ENCODE measurements at regions not wholly inside any gene's neighbourhood (a gene's known extent, or its start where the extent isn't known, plus 50 kb on each side); places are given as distances from the start of the nearest gene placed in this dataset.

- Histone ChIP-seq H2BK120ac (replicated peaks; ENCODE audit: low read depth, low read length) (no peak overlapping the region), H2BK12ac (ENCODE audit: low read depth, low read length) (no peak overlapping the region), H4K20me1 (replicated peaks in 1 of 2; ENCODE audit: control insufficient read depth in 1 of 2, insufficient read depth in 2 of 2, low read length in 2 of 2) (no peaks in the 10 kb centered on the region), H3K79me1 (ENCODE audit: low read depth, low read length) (no peaks in the 10 kb centered on the region), H3K9me3 (ENCODE audit: insufficient read depth in 2 of 2, low read depth in 1 of 2, low read length in 1 of 2) (no peaks in the 10 kb centered on the region), H3K23ac (ENCODE audit: insufficient read length) (no peak overlapping the region), H2BK15ac (ENCODE audit: low read length) (no peak overlapping the region), H4K91ac (replicated peaks; ENCODE audit: insufficient read length, low read length) (no peak overlapping the region), H3K27ac (ENCODE audit: low read depth, low read length) (no peak overlapping the region), H3K4ac (replicated peaks; ENCODE audit: insufficient read length, low read depth, low read length) (no peak overlapping the region), H2AFZ (ENCODE audit: low read length) (no peak overlapping the region), H4K8ac (ENCODE audit: extremely low read depth, insufficient read depth, low read length) (no peak overlapping the region), H3K27me3 (replicated peaks in 1 of 4; ENCODE audit: control insufficient read depth in 3 of 4, extremely low read depth in 1 of 4, insufficient read depth in 3 of 4, low read length in 3 of 4) (peaks cover 0 to 1% (median 0%) of the 10 kb centered on the region in 4 experiments; a peak in 1 of 7 replicates), H3K4me2 (ENCODE audit: insufficient read depth in 1 of 2, low read depth in 2 of 2, low read length in 2 of 2) (no peak overlapping the region), H2BK5ac (ENCODE audit: low read depth, low read length) (no peak overlapping the region), H4K5ac (ENCODE audit: insufficient read length, low read depth, low read length) (no peak overlapping the region), H2AK5ac (ENCODE audit: low read depth, low read length) (no peak overlapping the region), H3K4me1 (replicated peaks in 1 of 4; ENCODE audit: control insufficient read depth in 3 of 4, insufficient read depth in 4 of 4, low read length in 3 of 4) (no peaks in the 10 kb centered on the region), H3K9ac (replicated peaks in 1 of 4; ENCODE audit: extremely low read depth in 1 of 4, low read depth in 3 of 4, low read length in 3 of 4) (no peak overlapping the region), H2BK20ac (ENCODE audit: low read length) (no peak overlapping the region), H3K36me3 (ENCODE audit: control insufficient read depth in 2 of 4, insufficient read depth in 4 of 4, low read length in 3 of 4) (no peaks in the 10 kb centered on the region), H3K79me2 (ENCODE audit: control insufficient read depth in 1 of 2, insufficient read depth in 2 of 2, low read length in 2 of 2) (no peaks in the 10 kb centered on the region), H3K56ac (replicated peaks; ENCODE audit: insufficient read length, low read depth, low read length) (no peak overlapping the region), H3K18ac (ENCODE audit: extremely low read depth, low read length) (no peak overlapping the region), H3K14ac (ENCODE audit: insufficient read length) (no peak overlapping the region), H3K23me2 (ENCODE audit: low read depth, low read length) (no peaks in the 10 kb centered on the region), H3K4me3 (ENCODE audit: extremely low read depth in 1 of 4, insufficient read depth in 2 of 4, low read depth in 3 of 4, low read length in 4 of 4) (no peak overlapping the region)
- FAIRE-seq (no peak), DNase-seq (ENCODE audit: low read depth in 1 of 2, low spot score in 2 of 2) (no peak)
- WGBS, 2 experiments (ENCODE audit: extremely low coverage in 1 of 2, insufficient coverage in 1 of 2, insufficient read length in 1 of 2, insufficient replicate concordance in 2 of 2, low coverage in 1 of 2, low lambda C conversion rate in 2 of 2, missing lambda C conversion rate in 1 of 2), result 67% methylated on average over 4 of the region's 4 CpGs; no CpG with 5 or more reads in 1 of the 2 experiments
- CTCF ChIA-PET (ENCODE audit: partially characterized antibody), result interaction anchor here (1.7 kb wide), 1 partner anchor 10 kb away, joined by 6 read pairs; no protein-coding TSS in a partner anchor
- POLR2A ChIA-PET (ENCODE audit: partially characterized antibody), result no interaction called here
- TF ChIP-seq BCL11A (IDR thresholded peaks at IDR 0.05; ENCODE audit: low read depth in 2 of 2, low read length in 2 of 2), result no peak
- no peak for TF ChIP-seq JUND (IDR thresholded peaks at IDR 0.05; ENCODE audit: low read length)
- TF ChIP-seq USF2 (IDR thresholded peaks at IDR 0.05; ENCODE audit: low read length), result no peak
- TF ChIP-seq, protein P1, sequence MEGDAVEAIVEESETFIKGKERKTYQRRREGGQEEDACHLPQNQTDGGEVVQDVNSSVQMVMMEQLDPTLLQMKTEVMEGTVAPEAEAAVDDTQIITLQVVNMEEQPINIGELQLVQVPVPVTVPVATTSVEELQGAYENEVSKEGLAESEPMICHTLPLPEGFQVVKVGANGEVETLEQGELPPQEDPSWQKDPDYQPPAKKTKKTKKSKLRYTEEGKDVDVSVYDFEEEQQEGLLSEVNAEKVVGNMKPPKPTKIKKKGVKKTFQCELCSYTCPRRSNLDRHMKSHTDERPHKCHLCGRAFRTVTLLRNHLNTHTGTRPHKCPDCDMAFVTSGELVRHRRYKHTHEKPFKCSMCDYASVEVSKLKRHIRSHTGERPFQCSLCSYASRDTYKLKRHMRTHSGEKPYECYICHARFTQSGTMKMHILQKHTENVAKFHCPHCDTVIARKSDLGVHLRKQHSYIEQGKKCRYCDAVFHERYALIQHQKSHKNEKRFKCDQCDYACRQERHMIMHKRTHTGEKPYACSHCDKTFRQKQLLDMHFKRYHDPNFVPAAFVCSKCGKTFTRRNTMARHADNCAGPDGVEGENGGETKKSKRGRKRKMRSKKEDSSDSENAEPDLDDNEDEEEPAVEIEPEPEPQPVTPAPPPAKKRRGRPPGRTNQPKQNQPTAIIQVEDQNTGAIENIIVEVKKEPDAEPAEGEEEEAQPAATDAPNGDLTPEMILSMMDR (IDR thresholded peaks at IDR 0.05; ENCODE audit: control extremely low read depth in 1 of 3, insufficient read depth in 1 of 3, low read depth in 1 of 3, low read length in 3 of 3), result no peak
- TF ChIP-seq EGR1 (IDR thresholded peaks at IDR 0.05; ENCODE audit: borderline replicate concordance, low read depth, low read length), result no peak
- no peak for TF ChIP-seq YY1 (IDR thresholded peaks at IDR 0.05; ENCODE audit: low read depth, low read length)
- no peak for TF ChIP-seq CHD2 (IDR thresholded peaks at IDR 0.05; ENCODE audit: low read length)
- no peak for TF ChIP-seq ATF2 (IDR thresholded peaks at IDR 0.05; ENCODE audit: low read length)
- TF ChIP-seq TAF1 (IDR thresholded peaks at IDR 0.05; ENCODE audit: low read depth, low read length), result no peak
- no peak for TF ChIP-seq NRF1 (IDR thresholded peaks at IDR 0.05; ENCODE audit: low read depth, low read length)
Measured at GRCh38 chr6:82072751-82073150, 174.8 kb downstream of the IBTK start.

Measured in H1 (cell line).